GM19099 (cell line): ENCODE measurements at regions not wholly inside any gene's neighbourhood (a gene's known extent, or its start where the extent isn't known, plus 50 kb on each side); places are given as distances from the start of the nearest gene placed in this dataset.

Experiments
- POLR2A ChIP-seq: IDR thresholded peaks from 3 replicates; pipeline ENCODE4 v1.6.1; 2011; ENCODE audit warnings: low read depth; ENCODE audit not compliant: insufficient read length; ENCODE audit errors: extremely low read depth

- no peak for TF ChIP-seq POLR2A
Observed at GRCh38 chr5:167478188-167478587, 813.3 kb upstream of the WWC1 start.

GRCh38 chr5:167479779-167480178 lies 811.7 kb upstream of the WWC1 start:
- TF ChIP-seq POLR2A = no peak

- TF ChIP-seq POLR2A = no peak
Observed at GRCh38 chr5:167481345-167481744, 810.1 kb upstream of the WWC1 start.

DNA sequence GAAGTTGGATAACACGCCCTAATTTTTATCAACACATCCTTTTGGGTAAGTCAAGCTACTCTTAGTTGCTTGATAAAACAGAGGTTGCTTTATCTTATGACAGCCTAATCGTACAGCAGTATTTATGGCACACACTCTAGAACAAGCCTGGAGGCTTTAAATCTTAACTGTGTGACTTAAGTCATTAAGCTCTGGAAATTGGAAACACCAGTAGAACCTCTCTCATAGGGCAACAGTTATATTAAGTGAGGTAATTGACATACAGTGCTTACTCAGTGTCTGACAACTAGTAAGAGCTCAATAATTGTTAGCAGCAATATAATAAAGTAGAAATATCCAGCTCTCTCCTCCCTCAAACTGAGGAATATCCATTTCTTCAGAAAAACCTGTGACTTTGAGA lies 808.9 kb upstream of the WWC1 start:
- TF ChIP-seq POLR2A = no peak

GRCh38 chr5:167485061-167485774 lies 806.2 kb upstream of the WWC1 start:
- no peak for TF ChIP-seq POLR2A

DNA sequence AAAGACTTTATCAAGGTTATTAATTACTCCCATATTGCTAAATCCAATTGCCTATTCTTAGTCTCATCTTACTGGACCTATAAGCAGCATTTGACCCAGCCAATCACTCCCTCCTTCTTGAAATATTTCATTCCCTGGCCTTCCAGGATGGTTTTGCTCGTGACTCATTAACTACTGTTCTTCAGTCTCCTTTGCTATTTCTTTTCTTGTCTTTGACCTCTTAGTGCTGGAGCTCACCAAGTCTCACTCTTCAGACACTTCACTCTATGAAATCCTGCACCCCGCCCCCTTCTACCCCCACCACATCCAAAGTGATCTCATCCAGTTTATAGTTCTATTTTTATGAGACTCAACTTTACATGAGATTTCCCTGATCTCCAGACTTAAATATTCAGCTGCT lies 803.1 kb upstream of the WWC1 start:
- no peak for TF ChIP-seq POLR2A

GRCh38 chr5:167489202-167489601 lies 802.2 kb upstream of the WWC1 start:
- TF ChIP-seq POLR2A = no peak

- no peak for TF ChIP-seq POLR2A
Observed at GRCh38 chr5:167503926-167504720, 787.3 kb upstream of the WWC1 start.

- TF ChIP-seq POLR2A = no peak
Observed at GRCh38 chr5:167507463-167508233, 783.8 kb upstream of the WWC1 start.

DNA sequence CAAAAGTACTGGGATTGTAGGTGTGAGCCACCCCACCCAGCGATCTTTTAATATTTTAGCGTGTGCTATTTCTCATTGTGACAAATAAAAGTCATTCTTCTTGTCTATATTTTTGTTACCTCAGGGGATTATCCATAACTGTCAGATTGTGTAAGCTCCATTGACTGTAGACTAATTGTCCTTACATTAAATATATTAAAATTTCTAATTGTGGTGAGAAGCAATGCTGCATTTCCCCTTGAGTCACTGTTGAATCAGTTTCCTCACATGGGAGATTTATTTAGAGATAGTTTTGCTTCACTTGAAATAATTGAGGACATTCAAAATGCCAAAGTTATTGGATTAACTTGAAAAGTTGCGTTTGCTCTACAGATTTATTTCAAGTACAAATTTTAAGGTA lies 782.4 kb upstream of the WWC1 start:
- TF ChIP-seq POLR2A = no peak

- no peak for TF ChIP-seq POLR2A
Observed at GRCh38 chr5:167511276-167511675, 780.2 kb upstream of the WWC1 start.

- no peak for TF ChIP-seq POLR2A
Observed at GRCh38 chr5:167512111-167512510, 779.3 kb upstream of the WWC1 start.

DNA sequence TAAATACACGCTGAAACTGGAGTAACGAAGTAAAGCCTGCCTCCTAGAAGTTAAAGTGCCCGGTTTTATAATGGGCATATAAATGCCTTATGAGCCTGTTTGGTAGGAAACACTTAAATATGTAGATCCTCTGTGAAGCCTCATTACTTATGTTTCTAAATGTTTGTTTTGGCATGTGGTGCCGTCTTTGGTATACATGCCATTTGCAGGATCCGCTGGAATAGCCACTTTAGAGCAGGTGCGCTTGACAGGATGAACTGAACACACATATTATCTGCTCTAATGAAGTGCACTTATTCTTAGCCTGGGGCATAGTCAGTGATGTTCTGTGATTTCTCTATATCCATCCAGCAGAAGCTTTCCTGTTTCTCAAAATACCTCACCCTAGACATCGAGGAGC lies 778.1 kb upstream of the WWC1 start:
- TF ChIP-seq POLR2A = no peak

GRCh38 chr5:167514461-167514860 lies 777.0 kb upstream of the WWC1 start:
- TF ChIP-seq POLR2A = no peak

DNA sequence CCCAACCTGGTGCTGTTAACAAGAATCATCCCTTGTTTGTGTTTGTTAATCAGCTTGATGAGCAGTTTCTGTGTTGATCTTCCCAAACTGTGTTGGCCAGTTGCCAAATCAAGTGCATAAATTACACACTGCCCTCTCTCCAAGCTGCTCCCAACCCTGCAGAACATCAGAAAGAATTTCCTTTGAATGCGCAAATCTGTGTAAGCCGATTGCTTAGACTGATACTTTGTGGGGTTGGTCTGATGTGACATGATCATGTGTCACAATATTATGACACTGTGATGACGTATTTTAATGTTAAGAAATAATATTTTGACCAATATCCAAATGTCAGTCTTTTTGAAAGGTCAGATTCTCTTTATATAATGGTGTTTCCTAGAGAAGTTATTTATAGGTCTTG lies 766.4 kb upstream of the WWC1 start:
- no peak for TF ChIP-seq POLR2A

- TF ChIP-seq POLR2A = no peak
Observed at GRCh38 chr5:167528651-167529050, 762.8 kb upstream of the WWC1 start.
